ENCODE measurements at regions not wholly inside any gene's neighbourhood (a gene's known extent, or its start where the extent isn't known, plus 50 kb on each side); places are given as distances from the start of the nearest gene placed in this dataset.
"Not testable (repeated sequence)": the region's sequence is repeated elsewhere in the genome, so short reads cannot be mapped to it uniquely, and the experiment has no call there.

DNA sequence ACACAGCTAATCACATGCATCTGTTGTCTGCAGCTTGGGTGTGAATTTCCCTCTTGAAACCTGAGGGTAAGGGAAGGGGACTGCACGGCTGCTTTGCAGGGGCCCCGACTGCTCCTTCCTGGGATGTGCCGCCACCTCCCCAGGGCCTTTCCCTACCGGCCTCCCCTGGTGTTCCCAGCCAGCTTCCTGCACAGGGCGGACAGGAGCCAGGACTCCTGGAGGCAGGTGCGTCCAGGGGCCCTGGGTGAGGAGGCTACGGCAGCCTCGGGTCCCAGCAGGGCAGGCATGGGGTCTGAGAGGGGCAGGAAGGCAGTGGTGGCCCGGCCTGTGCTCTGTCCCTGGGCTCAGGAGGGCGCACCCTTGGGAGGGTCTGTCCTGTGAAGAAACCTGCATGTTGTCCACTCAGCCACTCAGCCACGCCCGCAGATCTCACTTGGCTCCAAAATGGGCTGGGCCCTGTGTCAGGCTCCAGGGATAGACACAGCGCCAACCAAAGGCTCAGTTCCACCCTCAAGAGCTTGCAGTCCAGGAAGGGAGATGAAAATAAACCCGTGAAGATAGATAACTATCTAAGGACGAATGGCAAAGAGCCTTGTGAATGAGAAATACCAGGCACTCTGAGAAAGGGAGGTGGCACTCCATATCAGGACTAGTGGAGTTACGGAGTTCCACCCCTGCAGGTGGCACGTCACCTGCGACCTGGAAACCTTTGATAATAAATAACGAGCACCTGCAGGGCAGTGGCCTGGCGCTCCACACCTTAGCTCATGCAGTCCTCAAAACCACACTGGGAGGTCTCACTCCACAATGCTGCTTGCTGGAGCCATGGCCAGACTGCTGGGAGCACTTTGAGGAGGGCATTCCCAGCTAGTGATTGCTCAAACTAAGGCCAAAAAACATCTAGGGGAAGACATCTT lies 427.4 kb downstream of the AACS start:
- DNase-seq = no peak

DNA sequence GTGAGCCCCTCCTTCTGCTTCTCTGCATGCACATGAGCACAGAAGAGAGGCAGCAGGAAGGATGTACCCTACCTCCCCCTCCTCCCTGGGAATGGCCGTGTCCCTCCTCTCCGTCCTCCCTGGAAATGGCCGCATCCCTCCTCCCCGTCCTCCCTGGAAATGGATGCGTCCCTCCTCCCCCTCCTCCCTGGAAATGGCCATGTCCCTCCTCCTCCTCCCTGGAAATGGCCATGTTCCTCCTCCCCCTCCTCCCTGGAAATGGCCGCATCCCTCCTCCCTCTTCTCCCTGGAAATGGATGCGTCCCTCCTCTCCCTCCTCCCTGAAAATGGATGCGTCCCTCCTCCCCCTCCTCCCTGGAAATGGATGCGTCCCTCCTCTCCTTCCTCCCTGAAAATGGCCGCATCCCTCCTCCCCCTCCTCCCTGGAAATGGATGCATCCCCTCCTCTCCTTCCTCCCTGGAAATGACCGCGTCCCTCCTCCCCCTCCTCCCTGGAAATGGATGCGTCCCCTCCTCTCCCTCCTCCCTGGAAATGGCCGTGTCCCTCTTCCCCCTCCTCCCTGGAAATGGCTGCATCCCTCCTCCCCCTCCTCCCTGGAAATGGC lies 428.6 kb downstream of the AACS start:
- no peak for DNase-seq

DNA sequence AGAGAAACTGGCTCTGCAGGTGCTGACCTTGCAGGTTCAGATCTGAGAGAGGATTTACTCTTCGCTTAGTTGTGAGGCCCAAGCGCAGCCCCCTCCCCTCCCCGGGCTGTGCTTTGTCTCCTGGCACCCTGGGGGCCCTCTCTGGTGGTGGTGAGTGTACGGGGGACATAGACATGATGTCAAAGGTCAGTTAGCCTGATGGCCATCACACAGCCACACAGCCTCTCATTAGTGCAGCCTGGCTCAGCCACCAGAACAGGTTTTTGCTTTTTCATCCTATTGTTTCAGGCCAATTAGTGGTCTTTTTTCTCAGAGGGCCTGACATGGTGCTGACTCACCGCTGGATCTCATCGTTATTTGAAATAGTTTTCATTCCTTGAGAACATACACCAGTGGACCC lies 437.9 kb downstream of the AACS start:
- no peak for DNase-seq

DNA sequence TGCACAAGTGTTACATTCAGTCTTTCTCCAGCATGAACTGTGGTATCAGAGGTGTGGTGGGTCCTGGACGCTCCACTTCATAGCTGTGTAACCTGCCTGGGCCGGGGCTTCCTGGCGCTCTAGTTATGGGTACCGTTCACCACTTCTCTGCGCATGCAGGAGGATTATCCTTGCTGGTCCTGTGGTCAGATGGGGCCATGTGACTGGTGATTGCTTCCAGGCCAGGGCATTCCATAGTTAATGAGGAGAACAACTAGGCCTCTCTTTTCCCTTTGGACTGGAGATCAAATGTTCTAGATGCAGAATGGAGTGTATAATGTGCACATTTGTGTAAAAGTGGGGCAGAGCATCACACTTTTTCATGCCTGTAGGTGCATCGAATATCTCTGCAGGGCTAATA lies 444.0 kb downstream of the AACS start:
- DNase-seq = no peak

DNA sequence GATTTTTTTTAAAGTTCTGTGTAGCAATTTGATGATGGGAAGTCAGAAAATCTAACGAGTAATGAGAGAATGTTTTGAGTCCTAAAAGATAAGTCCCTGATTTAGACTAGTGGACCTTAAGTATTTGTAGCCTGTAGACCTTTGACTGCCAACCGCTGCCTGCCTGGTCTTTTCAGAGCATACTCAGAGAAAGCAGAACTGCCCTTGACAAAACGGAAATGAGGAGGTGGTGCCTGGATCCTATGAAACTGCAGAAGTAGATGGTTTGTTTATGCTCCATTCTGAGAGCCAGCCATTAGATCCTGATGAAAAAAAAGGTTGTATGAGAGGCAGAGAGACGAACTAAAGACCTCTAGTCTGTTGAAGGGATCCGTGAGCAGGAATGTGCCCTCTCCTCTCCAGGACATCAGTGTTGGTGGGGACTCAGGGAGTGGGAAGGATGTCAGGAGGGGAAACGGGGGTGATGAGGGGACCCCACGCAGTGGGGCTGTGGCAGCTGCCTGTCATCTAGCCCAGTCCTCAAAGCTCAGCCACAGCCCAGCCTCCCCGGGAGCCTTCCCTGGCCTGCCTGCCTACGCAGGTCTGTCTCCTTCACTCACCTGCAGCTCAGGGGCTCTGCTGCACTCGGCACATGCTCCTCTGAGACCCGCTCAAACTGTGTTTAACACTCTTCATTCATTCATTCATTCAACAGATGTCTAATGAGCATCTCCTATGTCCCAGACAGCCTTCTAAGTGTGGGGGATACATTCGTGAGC lies 447.5 kb downstream of the AACS start:
- DNase-seq = no peak

DNA sequence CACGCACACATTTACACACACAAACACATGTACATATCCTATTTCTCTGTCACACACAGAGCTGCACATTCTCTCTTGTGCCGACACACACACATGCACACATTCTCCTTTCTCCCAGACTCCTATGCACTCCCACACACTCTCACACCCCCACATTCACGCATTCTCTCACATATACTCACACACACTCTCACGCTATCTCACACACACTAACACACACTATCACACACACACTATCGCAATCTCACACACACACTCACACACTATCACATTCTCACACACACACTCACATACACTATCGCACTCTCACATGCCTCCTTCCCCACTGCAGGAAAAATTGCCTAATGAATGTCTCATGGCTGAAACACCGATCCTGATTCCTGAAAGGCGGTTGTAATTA lies 450.7 kb downstream of the AACS start:
- DNase-seq = no peak

DNA sequence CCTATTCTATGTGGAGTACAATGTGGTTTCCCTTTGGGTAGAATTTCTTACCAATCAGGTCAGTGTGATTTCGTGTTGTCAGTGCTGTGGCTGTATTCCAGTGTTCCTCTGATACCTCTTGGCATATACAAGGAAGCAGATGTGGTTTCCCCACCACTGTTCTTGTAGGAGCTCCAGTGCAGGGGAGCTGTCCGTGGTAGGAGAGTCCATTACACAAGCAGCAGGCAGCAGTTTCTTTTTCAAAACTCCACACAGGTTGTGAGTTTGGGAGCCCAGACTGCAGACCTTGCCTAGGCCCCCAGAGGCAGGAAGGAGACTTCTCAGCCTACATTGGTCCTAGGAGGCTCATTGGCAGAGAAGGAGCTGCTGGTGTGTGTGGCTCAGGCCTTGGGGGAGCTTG lies 452.8 kb downstream of the AACS start:
- DNase-seq = peak in 2 of 3 donors; percentile 22 to 56

DNA sequence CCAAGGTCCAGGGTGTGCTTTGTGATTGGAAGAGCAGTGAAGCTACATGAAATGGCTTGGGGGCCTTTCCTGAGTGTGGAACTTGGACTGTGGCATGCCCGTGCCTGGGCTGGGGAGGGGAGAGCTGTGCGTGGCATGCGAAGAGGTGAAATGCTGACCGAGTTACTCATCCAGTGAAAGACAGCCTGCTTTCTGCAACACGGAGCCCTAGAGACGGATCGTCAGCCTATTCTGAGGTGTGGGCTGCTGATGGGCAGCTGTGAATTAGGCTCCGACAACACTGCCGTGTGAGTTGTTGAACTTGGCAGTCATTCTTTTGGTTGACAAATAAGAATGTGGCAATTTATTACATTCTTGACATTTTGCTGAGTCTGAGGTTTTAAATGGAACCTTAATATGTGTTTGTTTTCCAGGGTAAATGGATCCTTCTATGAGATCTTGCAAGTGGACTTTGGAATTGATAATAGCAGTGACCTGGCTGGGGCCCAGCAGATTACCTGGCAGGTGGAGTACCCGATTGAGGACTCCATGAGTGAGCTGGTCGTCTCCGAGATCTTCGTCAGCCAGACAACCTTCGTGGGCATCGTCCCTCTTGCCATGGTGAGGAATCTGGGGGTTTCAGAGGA lies 453.9 kb downstream of the AACS start:
- no peak for DNase-seq

DNA sequence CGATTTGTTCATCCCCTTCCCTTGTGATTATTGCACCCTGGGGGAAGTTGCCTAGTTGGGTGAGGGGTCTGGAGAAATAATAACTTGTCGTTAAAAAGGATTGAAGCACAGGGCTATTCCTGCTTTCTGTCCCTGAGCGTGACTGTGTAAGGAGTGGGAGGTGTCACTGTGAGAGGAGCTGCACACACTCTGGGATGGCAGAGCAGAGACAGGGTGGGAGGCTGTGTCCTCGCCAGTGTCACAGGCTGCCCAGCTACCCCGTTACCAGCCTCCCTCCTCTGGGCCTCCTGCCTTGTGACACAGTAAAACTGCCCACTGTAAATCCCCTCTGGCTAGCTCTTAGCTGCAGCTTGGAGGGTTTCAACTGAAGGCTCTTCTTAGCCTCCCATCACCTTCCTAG lies 460.6 kb downstream of the AACS start:
- DNase-seq = no peak

DNA sequence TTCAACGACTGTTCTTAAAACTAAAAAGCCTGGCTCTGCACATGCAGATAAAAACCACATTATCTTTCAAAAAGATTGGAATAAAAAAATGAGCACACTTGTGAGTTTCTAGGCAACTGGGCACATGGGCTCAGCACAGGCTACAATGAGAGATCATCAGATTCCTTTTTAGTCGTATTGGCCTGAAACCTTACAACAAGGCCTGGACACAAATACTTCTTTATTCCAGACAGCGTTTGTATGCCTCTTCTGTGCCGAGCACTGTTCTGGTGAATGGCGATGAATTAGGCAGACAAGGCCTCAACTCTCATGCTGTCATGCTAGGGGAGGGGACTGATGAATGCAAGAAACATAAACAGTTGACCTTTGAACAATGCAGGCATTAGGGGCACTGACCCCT lies 463.0 kb downstream of the AACS start:
- peak in 1 of 3 donors; percentile 3 for DNase-seq

DNA sequence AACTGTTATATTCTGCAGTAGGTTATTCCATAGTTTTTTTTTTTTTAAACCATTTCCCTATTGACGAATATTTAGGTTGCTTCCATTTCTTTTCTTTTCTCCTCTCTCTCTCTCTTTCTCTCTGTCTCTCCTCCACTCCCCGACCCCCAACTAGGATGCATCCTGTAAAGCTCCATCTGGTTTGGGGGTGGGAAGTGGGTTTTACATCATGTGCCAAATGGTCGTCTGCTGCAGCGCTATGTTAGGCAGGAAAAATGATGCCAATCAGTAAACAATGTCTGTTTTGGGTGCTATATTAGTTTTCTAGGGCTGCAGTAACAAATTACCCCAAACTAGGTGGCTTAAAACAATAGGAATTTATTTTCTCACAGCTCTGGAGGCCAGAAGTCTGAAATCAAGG lies 465.0 kb downstream of the AACS start:
- DNase-seq = no peak

DNA sequence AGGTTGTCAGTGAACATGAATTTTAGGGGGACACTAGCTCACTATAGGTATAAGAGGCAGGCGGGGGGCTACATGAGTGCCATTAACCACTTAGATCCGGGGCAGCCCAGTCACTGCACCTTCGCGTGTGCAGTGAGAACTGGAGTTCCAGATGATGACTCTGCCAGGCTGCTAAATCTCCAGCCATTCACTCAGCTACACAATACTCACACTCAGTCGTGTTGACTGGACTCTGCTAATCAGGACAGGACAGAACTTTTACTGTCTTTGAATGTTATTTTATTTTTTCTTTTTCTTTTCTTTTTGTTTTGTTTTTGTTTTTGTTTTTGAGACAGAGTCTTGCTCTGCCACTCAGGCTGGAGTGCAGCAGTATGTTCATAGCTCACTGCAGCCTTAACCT lies 465.6 kb downstream of the AACS start:
- DNase-seq = no peak

DNA sequence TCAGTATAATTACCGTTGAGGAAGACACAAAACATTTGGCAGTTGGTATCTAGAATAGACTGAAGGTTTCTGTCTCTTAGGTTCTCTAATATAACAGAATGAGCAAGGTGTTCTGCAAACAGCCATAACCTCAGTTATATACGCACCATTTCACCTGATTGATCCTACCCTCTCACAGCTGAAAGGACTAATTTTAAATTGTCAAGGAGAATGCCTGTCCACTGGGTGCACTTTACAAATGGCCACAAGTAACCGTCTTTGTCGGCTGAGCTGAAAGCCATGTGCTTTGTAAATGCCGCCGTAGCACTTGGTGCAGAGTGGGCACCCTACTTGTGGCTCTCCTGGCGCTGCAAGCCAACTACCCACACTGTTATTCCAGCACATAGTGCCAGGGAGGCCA lies 466.3 kb downstream of the AACS start:
- DNase-seq = no peak

DNA sequence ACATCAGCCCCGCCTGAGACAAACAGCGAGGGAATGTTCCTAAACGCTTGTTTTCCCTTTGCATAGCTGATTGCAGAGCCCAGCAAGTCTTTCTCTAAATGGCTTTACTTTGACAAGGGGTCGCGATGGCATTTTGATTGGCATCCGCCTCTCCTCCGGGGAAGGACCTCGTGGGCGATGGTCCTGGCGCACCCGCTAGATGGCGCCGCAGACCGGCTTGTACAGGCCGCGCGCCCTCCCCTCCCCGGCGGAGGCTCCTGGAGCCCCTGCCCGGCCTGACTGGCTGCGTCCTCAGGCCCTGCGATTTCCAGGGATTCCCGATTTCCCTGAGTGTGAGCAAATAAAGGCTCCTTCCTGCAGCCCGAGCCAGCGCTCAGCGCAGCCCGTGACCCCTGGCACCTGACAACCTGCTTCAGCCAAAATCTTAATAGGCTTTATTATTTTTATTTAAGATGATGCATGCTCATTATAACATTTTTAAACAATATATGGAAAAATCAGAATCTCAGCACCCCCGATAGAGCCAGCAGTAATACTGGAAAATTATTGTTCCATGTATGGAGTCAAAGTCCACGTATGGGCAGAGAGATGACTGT lies 468.3 kb downstream of the AACS start:
- peak; percentile 6 to 55 (median 26) for DNase-seq

DNA sequence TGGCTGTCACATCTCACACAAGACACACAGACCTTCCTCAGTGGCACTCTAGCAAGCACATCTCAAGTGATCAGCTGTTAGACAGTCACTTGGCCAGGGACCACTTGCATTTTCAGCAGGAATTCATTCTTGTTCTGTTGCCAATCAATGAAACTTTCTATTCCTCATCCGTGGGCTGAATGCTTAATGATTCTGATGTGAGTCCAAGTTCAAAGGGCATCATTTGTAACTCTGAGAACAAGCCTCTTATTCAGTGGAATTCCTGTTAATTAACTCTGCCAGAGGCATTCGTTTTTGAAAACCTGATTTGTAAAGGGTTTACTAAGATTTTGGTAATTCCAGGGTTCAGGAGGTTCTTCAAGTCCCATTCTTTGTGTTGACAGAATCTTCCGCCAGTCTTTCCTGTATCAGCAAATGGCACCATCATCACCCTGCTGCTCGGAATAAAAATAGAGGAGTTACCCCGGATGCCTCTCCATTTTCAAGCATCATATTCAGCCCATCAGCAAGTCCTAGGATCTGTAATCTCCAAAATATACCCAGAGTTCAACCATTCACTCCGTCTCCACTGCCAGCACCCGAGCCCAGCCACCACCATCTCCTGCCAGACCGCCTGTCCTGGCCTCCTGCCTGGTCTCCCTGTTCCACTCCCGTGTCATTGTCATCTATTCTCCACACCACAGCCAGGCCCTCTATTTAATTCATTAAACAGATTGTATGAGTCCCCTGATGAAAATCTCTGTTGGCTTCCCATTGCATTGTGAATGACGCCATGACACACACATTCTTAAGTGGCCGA lies 473.4 kb downstream of the AACS start:
- DNase-seq = no peak

DNA sequence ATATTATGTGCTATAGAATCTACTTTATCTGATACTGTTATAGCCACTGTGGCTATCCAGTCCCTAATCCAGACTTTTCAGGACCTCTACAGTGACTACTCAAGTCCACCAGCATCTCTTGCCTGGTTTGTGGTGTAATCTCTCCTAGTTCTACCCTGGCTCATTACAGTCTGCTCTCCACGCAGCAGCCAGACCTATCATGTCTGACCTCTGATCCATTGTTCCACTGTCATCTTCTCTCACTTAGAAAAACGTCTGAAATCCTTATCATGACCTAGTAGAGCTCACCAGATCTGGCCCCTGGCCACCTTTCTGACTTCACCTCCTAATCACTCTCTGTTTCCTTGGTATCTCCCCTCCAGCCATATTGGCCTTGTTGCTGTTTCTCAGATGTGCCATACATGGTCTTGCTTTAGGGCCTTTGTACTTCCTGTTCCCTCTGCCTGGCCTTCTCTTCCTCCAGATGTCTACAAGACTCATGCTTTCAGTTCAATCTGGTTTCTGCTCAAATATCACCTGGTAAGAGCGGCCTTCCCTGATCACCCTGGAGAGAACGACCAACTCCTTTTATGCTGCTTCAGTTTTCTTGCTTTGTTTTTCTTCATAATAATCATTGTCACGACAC lies 475.5 kb downstream of the AACS start:
- no peak for DNase-seq

DNA sequence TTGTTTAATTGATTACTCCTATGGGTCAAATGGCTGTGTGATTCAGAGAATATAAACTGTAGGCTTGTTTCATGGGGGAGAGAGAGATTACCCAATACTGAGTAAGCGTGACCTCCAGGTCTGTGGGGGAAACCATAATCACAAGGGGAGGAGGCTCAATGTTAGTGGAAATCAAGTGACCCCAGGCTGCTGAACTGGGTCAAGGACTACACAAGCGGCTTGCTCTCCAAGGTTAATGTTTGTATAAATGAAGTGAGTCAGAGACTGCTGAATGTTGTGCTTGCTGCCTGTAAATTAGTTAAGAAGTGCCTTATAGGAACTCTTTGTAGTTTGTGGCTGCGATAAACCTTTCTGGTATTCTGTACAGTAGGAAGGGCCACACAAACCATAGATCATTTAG lies 479.7 kb downstream of the AACS start:
- DNase-seq = no peak

DNA sequence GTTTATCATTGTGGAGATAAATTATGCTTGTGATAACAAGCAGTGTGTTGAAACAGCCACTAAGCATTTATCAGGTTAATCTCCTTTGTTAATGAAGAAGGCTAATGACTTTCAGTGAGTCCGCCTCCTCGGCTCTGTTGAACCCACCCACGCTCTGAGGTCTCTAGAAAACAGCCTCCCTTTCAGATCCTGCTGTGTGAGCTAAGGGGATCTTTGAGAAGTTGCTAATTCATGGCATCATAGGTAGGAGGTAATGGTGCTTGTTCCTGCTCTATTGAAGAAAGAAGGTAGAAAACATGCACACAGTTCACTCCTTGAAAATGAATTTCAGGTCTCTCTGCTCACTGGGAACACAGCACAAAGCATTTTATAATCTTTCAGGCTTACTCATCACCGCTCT lies 483.9 kb downstream of the AACS start:
- DNase-seq = no peak

DNA sequence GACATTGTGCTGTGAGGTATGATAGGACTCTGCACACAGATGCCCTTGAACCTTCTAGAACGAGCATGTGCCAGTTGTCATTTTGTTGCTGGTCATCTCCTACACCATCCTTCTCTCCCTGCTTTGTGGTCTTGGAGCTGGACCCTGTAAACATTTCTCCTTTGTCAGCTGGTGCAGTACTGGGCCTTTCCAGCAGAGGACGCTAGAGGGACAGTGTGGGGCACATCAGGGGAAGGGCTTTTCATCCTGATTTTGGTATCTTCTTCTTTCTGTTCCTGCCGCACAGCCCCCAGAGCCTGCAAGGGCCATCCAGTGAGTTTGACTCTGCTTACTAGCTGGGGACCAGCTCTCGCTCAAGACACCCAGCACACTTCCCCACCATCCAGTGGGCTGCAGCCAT lies 484.6 kb downstream of the AACS start:
- no peak for DNase-seq

DNA sequence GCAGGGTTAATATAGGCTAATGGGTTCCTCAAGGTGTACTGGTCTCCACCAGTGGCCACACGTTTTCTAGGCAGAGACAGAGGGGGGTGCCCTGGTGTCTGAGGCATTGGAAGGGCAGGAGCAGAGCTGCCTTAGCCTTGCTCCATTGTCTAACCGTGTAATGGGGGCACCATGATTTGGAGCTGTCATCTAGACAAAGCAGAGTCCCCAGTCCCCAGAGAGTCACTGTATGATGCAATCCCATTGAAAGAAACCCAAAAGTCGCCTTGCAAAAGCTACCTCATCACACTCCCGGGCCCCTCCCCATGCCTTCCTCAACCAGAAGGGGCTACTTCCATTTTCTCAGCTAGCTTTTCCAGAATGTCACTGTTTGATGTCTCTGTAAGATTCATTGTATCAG lies 487.1 kb downstream of the AACS start:
- no peak for DNase-seq

DNA sequence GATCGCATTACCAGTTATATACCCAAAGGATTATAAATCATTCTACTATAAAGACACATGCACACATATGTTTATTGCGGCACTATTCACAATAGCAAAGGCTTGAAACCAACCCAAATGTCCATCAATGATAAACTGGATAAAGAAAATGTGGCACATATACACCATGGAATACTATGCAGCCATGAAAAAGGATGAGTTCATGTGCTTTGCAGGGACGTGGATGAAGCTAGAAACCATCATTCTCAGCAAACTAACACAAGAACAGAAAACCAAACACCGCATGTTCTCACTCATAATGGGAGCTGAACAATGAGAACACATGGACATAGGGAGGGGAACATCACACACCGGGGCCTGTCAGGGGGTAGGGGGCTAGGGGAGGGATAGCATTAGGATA lies 495.8 kb downstream of the AACS start:
- not testable (repeated sequence) for DNase-seq

All from muscle of back (tissue), 3 donors.